ENCODE measurements at regions not wholly inside any gene's neighbourhood (a gene's known extent, or its start where the extent isn't known, plus 50 kb on each side); places are given as distances from the start of the nearest gene placed in this dataset.

- Histone ChIP-seq H3K9me3 (ENCODE audit: insufficient read depth, low read depth, low read length) (peaks cover 3% of the 10 kb centered on the region; the same call in 1 of the 2 replicates), H3K36me3 (ENCODE audit: insufficient read depth, low read depth, low read length) (no peaks in the 10 kb centered on the region), H3K9ac (ENCODE audit: low read depth, low read length) (no peak overlapping the region), H3K4me1 (ENCODE audit: insufficient read depth, low read length) (no peaks in the 10 kb centered on the region), H3K27me3 (ENCODE audit: insufficient read depth, low read length) (no peaks in the 10 kb centered on the region), H3K4me3 (ENCODE audit: low read length) (no peak overlapping the region), H3K27ac (ENCODE audit: low read length) (no peak overlapping the region)
Measured at GRCh38 chr4:143026459-143027170, 158.1 kb upstream of the USP38 start.

GRCh38 chr4:143035661-143036060, 149.1 kb upstream of the USP38 start:
- H3K9me3 ChIP-seq (ENCODE audit: insufficient read depth, low read depth, low read length), result no peaks in the 10 kb centered on the region

GRCh38 chr4:143036443-143036842, 148.3 kb upstream of the USP38 start:
- Histone ChIP-seq H3K27ac (ENCODE audit: low read length) (no peak overlapping the region), H3K9me3 (ENCODE audit: insufficient read depth, low read depth, low read length) (no peaks in the 10 kb centered on the region)

More at GRCh38 chr4:143035661-143036060, 149.1 kb upstream of the USP38 start:
- no peaks in the 10 kb centered on the region for H3K27me3 ChIP-seq (ENCODE audit: insufficient read depth, low read length)
- no peaks in the 10 kb centered on the region for H3K36me3 ChIP-seq (ENCODE audit: insufficient read depth, low read depth, low read length)
- no peak overlapping the region for H3K4me3 ChIP-seq (ENCODE audit: low read length)
- H3K4me1 ChIP-seq (ENCODE audit: insufficient read depth, low read length), result no peaks in the 10 kb centered on the region
- H3K9ac ChIP-seq (ENCODE audit: low read depth, low read length), result no peak overlapping the region
- no peak overlapping the region for H3K27ac ChIP-seq (ENCODE audit: low read length)

DNA sequence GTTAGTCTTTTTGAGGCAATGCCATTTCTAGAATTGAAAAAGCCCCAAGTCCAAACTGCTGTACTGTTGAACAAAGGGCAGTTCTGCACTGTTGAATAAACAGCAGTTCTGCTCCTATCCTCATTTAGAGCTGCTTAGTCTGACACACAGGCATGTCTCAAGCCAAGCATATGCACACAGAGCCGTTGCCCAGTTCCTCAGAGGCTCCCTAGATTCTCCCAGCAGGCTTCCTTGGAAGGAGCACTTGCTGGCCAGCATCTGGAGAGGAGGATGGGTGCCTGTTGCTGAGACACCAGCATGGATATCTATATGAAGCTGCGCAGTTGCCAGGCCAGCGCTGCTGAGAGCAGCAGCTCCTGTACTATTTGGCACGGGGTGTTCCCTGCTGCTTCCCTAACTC, 138.3 kb upstream of the USP38 start:
- H3K36me3 ChIP-seq (ENCODE audit: insufficient read depth, low read depth, low read length), result no peaks in the 10 kb centered on the region
- no peaks in the 10 kb centered on the region for H3K9me3 ChIP-seq (ENCODE audit: insufficient read depth, low read depth, low read length)
- H3K27me3 ChIP-seq (ENCODE audit: insufficient read depth, low read length), result no peaks in the 10 kb centered on the region
- H3K4me1 ChIP-seq (ENCODE audit: insufficient read depth, low read length), result no peaks in the 10 kb centered on the region
- H3K4me3 ChIP-seq (ENCODE audit: low read length), result no peak overlapping the region
- H3K27ac ChIP-seq (ENCODE audit: low read length), result no peak overlapping the region
- H3K9ac ChIP-seq (ENCODE audit: low read depth, low read length), result no peak overlapping the region

More at GRCh38 chr4:143036443-143036842, 148.3 kb upstream of the USP38 start:
- no peaks in the 10 kb centered on the region for H3K36me3 ChIP-seq (ENCODE audit: insufficient read depth, low read depth, low read length)
- H3K9ac ChIP-seq (ENCODE audit: low read depth, low read length), result no peak overlapping the region
- H3K27me3 ChIP-seq (ENCODE audit: insufficient read depth, low read length), result no peaks in the 10 kb centered on the region
- no peak overlapping the region for H3K4me3 ChIP-seq (ENCODE audit: low read length)
- H3K4me1 ChIP-seq (ENCODE audit: insufficient read depth, low read length), result no peaks in the 10 kb centered on the region

- no peaks in the 10 kb centered on the region for H3K36me3 ChIP-seq (ENCODE audit: insufficient read depth, low read depth, low read length)
- H3K4me3 ChIP-seq (ENCODE audit: low read length), result no peak overlapping the region
- H3K9me3 ChIP-seq (ENCODE audit: insufficient read depth, low read depth, low read length), result no peaks in the 10 kb centered on the region
- H3K27ac ChIP-seq (ENCODE audit: low read length), result no peak overlapping the region
- no peaks in the 10 kb centered on the region for H3K27me3 ChIP-seq (ENCODE audit: insufficient read depth, low read length)
- H3K9ac ChIP-seq (ENCODE audit: low read depth, low read length), result no peak overlapping the region
- H3K4me1 ChIP-seq (ENCODE audit: insufficient read depth, low read length), result no peaks in the 10 kb centered on the region
Measured at GRCh38 chr4:143046906-143047305, 137.8 kb upstream of the USP38 start.

GRCh38 chr4:143054971-143055370, 129.7 kb upstream of the USP38 start:
- no peaks in the 10 kb centered on the region for H3K4me1 ChIP-seq (ENCODE audit: insufficient read depth, low read length)
- H3K9ac ChIP-seq (ENCODE audit: low read depth, low read length), result no peak overlapping the region
- H3K27ac ChIP-seq (ENCODE audit: low read length), result no peak overlapping the region
- H3K36me3 ChIP-seq (ENCODE audit: insufficient read depth, low read depth, low read length), result no peaks in the 10 kb centered on the region
- no peaks in the 10 kb centered on the region for H3K9me3 ChIP-seq (ENCODE audit: insufficient read depth, low read depth, low read length)
- no peak overlapping the region for H3K4me3 ChIP-seq (ENCODE audit: low read length)
- H3K27me3 ChIP-seq (ENCODE audit: insufficient read depth, low read length), result no peaks in the 10 kb centered on the region

GRCh38 chr4:143055997-143056396, 128.7 kb upstream of the USP38 start:
- Histone ChIP-seq H3K27ac (ENCODE audit: low read length) (no peak overlapping the region), H3K4me1 (ENCODE audit: insufficient read depth, low read length) (no peaks in the 10 kb centered on the region), H3K36me3 (ENCODE audit: insufficient read depth, low read depth, low read length) (no peaks in the 10 kb centered on the region), H3K9me3 (ENCODE audit: insufficient read depth, low read depth, low read length) (no peaks in the 10 kb centered on the region), H3K27me3 (ENCODE audit: insufficient read depth, low read length) (no peaks in the 10 kb centered on the region), H3K9ac (ENCODE audit: low read depth, low read length) (no peak overlapping the region), H3K4me3 (ENCODE audit: low read length) (no peak overlapping the region)

- H3K4me3 ChIP-seq (ENCODE audit: low read length), result no peak overlapping the region
- no peaks in the 10 kb centered on the region; the same call in 1 of the 2 replicates for H3K9me3 ChIP-seq (ENCODE audit: insufficient read depth, low read depth, low read length)
- H3K9ac ChIP-seq (ENCODE audit: low read depth, low read length), result no peak overlapping the region
- H3K27ac ChIP-seq (ENCODE audit: low read length), result no peak overlapping the region
- H3K27me3 ChIP-seq (ENCODE audit: insufficient read depth, low read length), result no peaks in the 10 kb centered on the region
- H3K4me1 ChIP-seq (ENCODE audit: insufficient read depth, low read length), result no peaks in the 10 kb centered on the region
- H3K36me3 ChIP-seq (ENCODE audit: insufficient read depth, low read depth, low read length), result no peaks in the 10 kb centered on the region
Measured at GRCh38 chr4:143071351-143071750, 113.4 kb upstream of the USP38 start.

DNA sequence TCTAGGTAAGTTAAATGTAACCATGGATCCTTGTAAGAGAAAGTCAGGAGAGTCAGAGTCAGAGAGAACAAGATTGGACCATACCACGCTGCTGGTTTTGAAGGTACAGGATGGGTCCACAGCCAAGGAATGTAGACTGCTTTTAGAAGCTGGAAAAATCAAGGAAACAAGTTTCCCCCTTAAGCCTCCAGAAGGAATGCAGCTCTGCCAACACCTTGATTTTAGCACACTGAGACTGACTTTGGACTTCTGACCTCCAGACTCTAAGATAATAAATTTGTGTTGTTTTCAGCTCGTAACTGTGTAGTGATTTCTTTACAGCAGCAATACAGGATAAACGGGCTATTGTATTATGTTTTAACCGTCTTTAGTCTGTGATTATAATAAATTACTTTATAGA, 108.0 kb upstream of the USP38 start:
- no peaks in the 10 kb centered on the region for H3K36me3 ChIP-seq (ENCODE audit: insufficient read depth, low read depth, low read length)
- no peaks in the 10 kb centered on the region for H3K27me3 ChIP-seq (ENCODE audit: insufficient read depth, low read length)
- H3K9ac ChIP-seq (ENCODE audit: low read depth, low read length), result no peak overlapping the region
- H3K4me3 ChIP-seq (ENCODE audit: low read length), result no peak overlapping the region
- H3K27ac ChIP-seq (ENCODE audit: low read length), result no peak overlapping the region
- no peaks in the 10 kb centered on the region for H3K4me1 ChIP-seq (ENCODE audit: insufficient read depth, low read length)
- no peaks in the 10 kb centered on the region for H3K9me3 ChIP-seq (ENCODE audit: insufficient read depth, low read depth, low read length)

GRCh38 chr4:143082701-143083100, 102.0 kb upstream of the USP38 start:
- no peaks in the 10 kb centered on the region for H3K9me3 ChIP-seq (ENCODE audit: insufficient read depth, low read depth, low read length)
- H3K4me1 ChIP-seq (ENCODE audit: insufficient read depth, low read length), result no peaks in the 10 kb centered on the region; the same call in 1 of the 2 replicates
- no peaks in the 10 kb centered on the region for H3K27me3 ChIP-seq (ENCODE audit: insufficient read depth, low read length)
- H3K9ac ChIP-seq (ENCODE audit: low read depth, low read length), result no peak overlapping the region
- no peaks in the 10 kb centered on the region for H3K36me3 ChIP-seq (ENCODE audit: insufficient read depth, low read depth, low read length)
- no peak overlapping the region for H3K4me3 ChIP-seq (ENCODE audit: low read length)
- H3K27ac ChIP-seq (ENCODE audit: low read length), result no peak overlapping the region

- no peak overlapping the region for H3K4me3 ChIP-seq (ENCODE audit: low read length)
- no peak overlapping the region for H3K27ac ChIP-seq (ENCODE audit: low read length)
- no peaks in the 10 kb centered on the region for H3K27me3 ChIP-seq (ENCODE audit: insufficient read depth, low read length)
- H3K9me3 ChIP-seq (ENCODE audit: insufficient read depth, low read depth, low read length), result no peaks in the 10 kb centered on the region
- peaks cover under 1% of the 10 kb centered on the region for H3K4me1 ChIP-seq (ENCODE audit: insufficient read depth, low read length)
- no peak overlapping the region for H3K9ac ChIP-seq (ENCODE audit: low read depth, low read length)
- H3K36me3 ChIP-seq (ENCODE audit: insufficient read depth, low read depth, low read length), result no peaks in the 10 kb centered on the region
Measured at GRCh38 chr4:143083756-143084472, 100.8 kb upstream of the USP38 start.

DNA sequence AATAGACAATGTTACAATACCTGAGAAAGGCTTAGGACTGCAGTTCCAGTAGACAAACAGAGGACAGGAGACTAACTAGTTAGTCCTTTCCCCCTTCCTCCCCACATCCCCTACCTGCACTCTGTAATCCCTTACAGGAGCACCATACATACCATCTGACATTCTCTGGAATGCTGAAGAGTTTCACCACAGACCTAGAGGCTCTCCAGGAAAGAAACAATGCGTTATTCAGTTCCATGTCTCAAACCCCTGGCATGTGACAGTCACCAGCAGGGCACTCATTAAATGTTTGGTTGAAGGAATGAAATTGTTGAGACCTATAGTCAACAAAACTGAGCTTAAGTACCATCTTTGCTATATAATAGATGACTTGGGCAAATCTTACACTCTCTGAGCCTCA, 100.2 kb upstream of the USP38 start:
- no peak overlapping the region for H3K27ac ChIP-seq (ENCODE audit: low read length)
- H3K9ac ChIP-seq (ENCODE audit: low read depth, low read length), result no peak overlapping the region
- H3K27me3 ChIP-seq (ENCODE audit: insufficient read depth, low read length), result no peaks in the 10 kb centered on the region
- peaks cover 5% of the 10 kb centered on the region for H3K4me1 ChIP-seq (ENCODE audit: insufficient read depth, low read length)
- H3K4me3 ChIP-seq (ENCODE audit: low read length), result no peak overlapping the region
- H3K36me3 ChIP-seq (ENCODE audit: insufficient read depth, low read depth, low read length), result no peaks in the 10 kb centered on the region
- H3K9me3 ChIP-seq (ENCODE audit: insufficient read depth, low read depth, low read length), result peaks cover under 1% of the 10 kb centered on the region; the same call in 1 of the 2 replicates

All from iPS-20b (cell line).